ENCODE measurements at regions not wholly inside any gene's neighbourhood (a gene's known extent, or its start where the extent isn't known, plus 50 kb on each side); places are given as distances from the start of the nearest gene placed in this dataset.

DNA sequence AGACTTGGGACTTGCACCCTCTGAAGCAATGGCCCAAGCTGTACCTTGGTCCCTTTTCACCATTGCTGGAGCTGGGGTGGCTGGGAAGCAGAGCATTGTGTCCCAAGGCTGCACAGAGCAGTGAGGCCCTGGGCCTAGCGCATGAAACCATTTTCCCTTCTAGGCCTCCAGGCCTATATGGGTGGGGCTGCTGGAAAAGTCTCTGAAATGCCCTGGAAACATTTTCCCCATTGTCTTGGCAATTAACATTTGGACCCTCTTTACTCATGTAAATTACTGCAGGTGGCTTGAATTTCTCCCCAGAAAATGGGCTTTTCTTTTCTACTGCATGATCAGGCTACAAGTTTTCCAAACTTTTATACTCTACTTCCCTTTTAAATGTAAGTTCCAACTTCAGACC, 510.5 kb downstream of the SLITRK6 start:
- DNase-seq (ENCODE audit: low read depth) = no peak

DNA sequence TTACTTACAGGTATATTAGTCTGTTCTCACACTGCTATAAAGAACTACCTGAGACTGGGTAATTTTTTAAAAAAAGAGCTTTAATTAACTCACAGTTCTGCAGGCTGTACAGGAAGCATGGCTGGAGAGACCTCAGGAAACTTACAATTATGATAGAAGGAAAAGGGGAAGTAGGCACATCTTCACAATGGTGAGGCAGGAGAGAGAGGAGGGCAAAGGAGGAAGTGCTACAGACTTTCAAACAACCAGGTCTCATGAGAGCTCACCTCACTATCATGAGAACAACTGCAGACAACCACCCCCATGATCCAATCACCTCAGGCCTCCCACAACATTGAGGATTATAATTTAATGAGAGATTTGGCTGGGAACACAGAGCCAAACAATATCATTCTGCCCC, 511.7 kb downstream of the SLITRK6 start:
- DNase-seq (ENCODE audit: low read depth) = peak; percentile 11

DNA sequence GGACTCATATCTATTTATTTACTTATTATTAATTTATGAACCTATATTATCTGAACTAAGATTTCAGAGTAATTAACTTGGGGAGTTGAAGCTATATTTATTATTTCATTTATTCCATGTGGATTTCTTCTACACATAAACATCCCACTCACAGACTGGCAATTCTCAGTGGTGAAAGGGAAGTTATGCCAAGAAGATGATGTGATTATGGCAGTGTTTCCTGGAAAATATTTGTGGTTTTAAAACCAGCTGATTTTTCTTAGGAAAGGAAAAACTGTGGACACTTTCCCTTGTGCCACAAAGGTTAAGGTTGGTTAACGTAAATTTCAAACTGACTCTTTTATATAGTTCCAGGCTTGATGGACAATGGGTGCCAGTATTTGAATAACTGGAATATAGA, 513.1 kb downstream of the SLITRK6 start:
- DNase-seq (ENCODE audit: low read depth) = no peak

DNA sequence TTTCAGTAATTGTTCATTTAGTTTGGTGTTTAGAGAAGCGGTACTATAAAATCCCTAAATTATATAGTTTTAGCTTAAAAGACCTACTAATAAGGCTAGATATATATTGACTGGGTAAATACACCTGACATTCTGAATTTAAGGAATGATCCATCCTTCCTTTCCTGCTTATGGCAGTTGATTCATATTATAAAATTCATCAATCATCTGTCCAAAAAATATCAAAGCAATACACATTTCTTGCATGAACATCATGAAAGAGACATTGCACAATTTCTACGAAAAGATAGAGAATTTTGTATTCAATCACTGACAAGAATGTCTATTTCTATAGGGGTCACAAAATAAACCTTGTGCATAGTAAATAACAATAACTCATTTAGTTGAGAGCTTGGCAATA, 514.9 kb downstream of the SLITRK6 start:
- DNase-seq (ENCODE audit: low read depth) = no peak

DNA sequence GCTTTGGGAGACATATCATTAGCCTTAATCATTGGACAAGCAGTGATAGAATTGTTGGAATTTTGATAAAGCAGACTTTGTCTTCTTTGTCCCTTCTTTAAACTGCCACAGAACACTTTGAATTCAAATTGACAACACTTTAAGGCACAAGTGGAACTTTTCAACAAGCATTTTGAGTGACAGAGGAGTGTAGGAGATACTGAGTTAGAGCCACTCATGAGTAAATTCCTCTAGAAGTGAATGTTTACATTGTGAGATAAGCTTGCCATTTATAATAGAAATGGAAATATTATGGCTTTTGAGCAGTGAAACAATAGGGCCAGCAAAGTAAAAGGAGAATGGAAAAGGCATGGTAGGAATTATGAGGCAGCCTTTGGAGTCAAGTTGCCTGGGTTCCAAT, 515.8 kb downstream of the SLITRK6 start:
- no peak for DNase-seq (ENCODE audit: low read depth)

DNA sequence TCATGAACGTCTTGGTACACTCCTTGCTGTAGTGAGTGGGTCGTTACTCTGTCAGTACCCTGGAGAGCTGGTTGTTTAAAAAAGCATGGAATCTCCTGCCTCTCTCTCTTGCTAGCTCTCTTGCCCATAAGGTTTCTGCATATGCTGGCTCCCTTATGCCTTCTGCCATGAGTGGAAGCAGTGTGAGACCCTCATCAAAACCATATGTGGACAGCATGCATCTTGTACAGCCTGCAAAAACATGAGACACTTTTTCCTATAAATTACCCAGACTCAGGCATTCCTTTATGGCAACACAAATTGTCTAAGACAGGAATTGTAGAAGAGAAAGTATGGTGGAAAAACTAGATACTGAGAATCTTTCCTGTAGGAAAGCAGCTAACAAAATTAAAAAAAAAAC, 516.3 kb downstream of the SLITRK6 start:
- DNase-seq (ENCODE audit: low read depth) = no peak

DNA sequence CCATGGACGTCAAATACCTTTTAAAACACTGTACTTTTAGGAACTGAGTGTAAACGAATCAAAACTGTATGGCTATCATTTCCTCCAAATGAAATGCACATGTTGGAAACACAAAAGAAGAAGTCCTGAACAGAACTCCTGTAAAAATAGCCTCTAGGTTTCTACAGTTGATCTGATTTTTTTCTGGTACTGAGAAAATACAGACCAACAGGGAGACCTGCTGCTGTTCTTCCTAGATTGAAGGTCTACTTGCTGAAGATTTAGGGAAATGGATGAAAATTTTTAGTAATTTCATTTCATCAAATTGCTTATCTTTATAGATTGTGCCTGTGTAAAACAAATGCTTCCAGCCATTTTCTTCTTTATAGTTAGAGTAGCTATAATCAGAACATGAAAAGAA, 520.4 kb downstream of the SLITRK6 start:
- no peak for DNase-seq (ENCODE audit: low read depth)

DNA sequence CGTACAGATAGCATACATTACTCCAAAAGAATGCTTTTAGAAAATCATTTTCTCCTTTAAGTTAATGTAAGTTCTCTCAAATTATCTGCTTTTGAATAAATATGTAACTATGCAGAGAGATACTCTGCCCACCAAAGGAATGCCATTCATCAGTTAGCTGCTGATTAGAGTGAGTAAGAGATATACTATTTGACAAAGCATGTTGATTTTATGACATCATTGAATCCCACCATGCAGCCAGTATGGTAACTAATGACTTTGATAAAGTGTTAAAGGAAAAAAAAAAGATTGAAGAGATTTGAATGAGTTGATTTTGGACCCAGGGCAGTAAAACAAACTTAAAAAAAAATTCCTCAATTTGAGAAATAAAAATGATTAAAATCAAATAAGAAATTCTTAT, 521.5 kb downstream of the SLITRK6 start:
- DNase-seq (ENCODE audit: low read depth) = no peak

DNA sequence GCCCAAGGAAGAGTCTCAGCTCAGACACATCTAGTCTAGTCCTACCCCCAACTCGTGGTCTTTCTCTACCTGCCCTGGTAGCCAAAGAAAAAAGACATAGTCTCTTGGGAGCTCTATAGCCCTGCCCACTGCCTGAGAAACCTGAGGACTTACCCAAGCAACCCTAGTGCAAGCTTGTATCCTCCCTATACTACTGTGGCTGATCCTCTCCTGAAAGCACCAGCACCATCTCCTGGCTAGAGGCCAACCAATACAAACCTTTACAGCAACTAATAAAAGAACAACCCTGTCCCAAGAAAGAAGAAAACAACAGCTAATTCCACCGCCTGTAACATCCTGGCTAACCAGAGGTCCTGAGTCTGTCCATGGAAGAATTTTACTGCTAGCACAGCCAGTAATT, 532.4 kb downstream of the SLITRK6 start:
- DNase-seq (ENCODE audit: low read depth) = no peak

DNA sequence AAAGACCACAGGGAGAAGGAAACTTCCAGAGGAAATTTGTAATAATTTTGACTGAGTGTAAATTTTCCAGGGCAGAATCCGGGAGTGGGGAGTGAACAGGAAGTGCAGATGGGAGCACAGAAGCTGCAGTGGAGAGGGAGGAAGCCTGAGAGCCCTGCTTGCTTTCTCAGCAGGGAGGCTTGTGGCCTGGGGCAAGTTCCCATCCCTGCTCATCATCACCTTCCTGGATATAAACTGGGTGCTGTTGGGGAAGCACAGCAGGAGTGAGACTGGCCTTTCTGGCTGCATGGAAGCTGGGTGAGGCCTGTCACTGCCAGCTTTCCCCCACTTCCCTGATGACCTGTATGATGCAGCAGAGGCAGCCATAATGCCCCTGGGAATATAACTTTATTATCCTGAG, 532.9 kb downstream of the SLITRK6 start:
- DNase-seq (ENCODE audit: low read depth) = no peak

DNA sequence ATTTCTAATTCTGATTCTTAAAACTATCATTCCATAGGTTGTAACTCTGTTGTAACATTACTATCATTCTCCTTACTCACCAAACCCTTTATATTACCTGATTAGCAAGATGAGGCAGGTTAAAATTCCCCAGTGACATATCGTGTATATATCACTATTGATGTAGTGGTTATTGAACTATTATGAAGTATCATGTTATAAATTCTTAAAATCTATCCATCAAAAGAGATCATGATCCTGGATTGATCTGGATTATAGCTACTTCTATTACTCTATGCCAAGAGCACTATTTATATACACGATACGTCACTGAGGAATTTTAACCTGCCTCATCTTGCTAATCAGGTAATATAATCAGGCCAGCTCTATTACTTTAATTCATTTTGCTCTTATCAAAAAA, 533.9 kb downstream of the SLITRK6 start:
- no peak for DNase-seq (ENCODE audit: low read depth)

DNA sequence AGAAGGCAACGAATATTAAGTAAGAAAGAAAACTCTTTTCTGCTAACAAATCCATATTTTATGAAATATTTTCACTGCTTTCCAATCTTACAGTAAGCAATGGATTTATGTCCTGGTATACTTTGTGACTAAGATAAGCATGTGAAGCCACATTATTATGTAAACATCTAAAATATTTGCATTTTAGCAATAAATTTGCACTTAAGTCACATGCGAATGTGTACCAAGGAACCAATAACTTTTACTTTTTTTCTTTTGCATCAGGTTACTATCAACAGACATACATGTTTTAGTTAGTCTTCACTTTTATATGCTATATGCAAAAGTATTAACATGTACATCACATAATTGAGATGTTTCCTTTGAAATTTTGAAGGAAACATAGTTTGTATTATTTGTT, 536.7 kb downstream of the SLITRK6 start:
- no peak for DNase-seq (ENCODE audit: low read depth)

DNA sequence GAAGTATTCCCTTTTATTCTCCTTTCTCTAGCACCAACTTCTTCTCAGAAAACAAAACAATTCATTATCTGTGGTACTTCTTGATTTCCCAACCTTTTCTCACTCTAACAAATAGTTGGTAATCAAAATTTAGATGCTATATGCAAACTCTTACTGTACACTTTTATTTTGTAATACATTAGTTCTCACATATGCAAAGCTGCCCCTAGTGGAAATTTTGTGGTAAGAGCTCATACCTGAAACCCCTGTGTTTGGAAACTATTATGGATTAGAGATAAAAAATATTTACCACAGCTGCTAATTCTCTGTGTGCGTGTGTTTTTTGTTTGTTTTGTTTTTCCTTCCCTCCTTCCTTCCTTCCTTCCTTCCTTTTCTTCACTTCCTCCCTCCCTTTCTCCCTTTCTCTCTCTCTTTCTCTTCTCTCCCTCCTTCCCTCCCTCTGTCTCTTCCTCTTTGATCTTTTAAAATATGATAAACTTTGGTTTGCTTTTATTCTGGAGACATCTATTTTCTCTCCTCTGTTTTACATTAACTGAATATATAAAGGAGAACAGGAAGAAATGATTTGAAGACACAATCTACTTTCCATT, 537.4 kb downstream of the SLITRK6 start:
- no peak for DNase-seq (ENCODE audit: low read depth)

DNA sequence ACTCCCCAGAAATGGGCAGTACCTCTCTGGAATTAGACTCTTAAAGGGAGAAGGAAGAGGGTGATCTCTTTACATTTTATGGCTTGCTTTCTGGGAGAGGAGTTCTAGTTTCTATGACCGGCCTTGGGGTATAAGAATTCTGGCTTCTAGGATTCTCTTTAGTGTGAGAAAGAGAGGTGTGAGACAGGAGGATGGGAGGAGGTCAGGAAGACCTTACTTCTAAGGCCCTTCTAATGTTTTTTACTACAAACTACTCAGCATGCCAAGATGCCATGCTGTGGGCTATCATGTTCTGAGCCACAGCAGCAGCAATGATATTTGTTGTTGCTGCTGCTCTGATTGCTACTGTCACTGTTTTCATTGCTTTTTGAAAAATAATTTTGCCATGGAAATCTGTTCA, 538.3 kb downstream of the SLITRK6 start:
- no peak for DNase-seq (ENCODE audit: low read depth)

DNA sequence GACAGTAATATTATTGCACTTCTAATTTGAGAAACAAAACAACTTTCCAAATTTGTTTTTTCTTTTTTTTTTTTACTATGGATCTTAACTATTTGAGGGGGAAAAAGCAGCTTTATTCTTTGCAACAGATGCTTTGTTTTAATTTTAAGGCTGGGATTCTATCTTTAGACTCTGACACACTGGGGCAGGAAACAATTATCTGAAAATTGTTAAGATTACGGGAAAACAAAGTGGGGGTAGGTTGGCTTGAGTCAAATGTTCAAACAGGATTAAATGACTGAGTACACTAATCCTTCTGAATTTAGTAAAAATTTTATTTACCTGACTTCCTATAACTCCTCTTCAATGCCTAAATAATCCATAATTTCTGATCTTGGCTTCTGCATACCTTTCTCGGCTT, 543.2 kb downstream of the SLITRK6 start:
- no peak for DNase-seq (ENCODE audit: low read depth)

DNA sequence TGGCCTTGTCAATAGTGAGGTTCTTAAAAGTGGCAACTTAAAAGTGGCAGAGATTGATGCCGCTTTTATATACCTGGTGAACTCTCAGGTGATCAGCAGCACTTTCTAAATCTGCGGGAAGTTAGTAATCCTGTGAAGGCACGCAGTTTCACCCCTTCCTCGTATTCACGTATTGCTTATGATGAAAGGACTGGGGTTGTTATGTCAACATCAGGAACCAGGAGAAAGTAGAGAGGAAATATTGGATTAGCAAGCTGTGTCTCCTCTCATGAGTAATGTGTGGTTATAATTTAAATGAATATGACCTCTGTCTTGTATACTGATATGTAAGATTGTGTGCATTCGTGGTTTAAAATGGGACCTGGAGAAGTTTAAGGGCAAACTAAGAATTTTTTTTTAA, 544.6 kb downstream of the SLITRK6 start:
- no peak for DNase-seq (ENCODE audit: low read depth)

DNA sequence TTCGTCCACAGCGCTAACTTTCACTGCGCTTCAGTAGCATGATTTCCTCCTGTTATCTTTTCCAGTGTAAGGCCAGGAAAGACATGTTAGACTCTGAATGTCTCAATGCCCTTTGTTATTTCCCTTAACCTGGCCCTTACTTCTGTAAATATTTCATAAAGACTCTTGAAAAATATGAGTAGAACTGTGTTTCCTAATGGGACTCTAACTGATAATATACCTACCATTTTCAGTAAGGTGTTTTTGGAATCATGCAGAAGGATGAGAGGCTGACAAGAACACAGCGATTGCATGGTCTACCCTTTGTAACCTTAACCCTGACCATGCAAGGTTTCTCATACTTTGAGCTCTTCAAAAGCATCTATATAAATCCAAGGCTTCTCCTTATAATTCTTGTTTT, 550.1 kb downstream of the SLITRK6 start:
- DNase-seq (ENCODE audit: low read depth) = no peak

DNA sequence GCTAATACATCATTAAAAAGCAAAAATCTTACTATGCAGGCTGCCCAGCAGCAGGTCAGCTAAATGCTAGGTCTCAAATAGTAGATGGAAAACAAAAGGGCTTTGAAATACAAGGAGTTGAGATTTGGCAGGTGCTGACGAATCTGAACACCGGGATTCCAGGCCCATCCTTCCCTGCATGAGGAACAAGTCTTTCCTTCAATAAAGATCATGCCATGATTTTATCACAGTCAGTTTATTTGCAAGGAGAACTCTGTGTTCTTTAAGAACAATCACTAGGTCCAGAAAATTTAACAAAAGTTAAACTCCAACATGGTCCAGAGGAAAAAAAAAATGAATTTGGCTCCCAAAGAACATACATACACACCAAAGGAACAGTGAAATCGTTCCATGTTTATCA, 551.4 kb downstream of the SLITRK6 start:
- no peak for DNase-seq (ENCODE audit: low read depth)

DNA sequence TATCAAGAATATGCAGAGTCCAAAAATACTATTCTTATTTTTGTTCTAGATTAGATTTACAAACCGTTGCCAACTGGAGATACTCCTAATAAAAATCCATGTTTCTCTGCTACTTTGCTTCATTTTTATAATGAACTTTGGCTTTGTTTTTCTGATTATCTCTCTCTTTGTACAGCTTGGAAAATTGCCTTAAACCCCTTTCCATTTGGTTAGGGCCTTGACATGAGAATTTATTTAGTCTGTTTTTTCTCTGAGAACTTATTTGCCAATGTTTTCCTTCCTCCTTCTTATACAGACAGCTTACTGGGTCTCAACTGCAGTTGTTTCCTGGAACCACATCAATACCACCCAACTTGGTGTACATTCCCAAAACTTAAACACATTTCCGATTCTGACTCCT, 555.4 kb downstream of the SLITRK6 start:
- DNase-seq (ENCODE audit: low read depth) = no peak

DNA sequence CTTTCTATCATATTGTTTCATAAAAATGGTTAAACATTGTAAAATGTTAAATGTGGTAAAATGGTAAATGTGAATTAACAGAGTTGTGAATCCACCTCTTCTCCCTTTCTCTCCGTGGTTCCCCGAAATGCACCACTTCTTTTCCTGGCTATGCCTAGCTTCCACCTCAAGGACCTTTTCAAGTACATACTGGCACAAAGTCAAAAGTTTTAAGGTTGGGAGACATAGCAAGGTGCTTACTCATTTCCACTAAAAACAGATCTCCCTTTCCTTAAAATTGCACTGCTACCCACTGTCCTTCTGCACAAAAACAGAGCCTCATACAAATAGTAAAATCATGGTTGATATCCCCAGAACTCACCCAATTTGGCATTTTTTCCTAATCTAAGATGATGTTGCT, 558.2 kb downstream of the SLITRK6 start:
- DNase-seq (ENCODE audit: low read depth) = no peak

DNA sequence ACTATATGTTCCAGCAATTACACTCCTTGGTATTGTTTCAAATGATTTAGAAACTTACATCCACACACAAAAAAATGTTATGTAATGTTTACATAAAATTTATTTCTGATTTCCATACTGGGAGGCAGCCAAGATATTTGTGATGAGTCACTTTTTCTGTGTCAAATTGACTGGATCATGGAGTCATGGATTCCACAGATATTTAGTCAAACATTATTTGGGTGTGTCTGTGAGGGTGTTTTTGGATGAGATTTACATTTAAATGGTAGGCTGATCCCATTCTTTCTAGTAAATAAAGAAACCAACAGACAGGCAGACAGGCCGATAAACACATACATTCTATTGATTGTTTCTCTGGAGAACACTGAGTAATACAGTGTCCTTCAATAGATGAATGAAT, 562.8 kb downstream of the SLITRK6 start:
- no peak for DNase-seq (ENCODE audit: low read depth)

DNA sequence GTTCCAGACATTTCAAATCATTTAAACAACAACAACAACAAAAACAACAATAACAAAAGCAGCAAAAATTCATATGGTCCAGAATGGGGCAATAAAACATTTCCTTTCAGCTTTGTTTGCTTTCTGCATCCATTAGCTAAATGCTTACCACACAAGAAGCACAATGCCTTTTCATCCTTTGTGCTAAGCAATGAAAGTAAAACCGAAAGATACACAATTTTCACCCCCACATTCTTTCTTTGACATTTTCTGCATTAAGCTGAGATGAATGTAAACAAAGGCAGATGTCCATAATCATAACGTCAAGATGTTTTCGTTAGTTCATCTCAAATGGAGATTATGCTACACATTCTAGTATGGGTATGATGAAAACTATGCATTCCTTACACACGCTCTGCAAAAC, 568.5 kb downstream of the SLITRK6 start:
- no peak for DNase-seq (ENCODE audit: low read depth)

DNA sequence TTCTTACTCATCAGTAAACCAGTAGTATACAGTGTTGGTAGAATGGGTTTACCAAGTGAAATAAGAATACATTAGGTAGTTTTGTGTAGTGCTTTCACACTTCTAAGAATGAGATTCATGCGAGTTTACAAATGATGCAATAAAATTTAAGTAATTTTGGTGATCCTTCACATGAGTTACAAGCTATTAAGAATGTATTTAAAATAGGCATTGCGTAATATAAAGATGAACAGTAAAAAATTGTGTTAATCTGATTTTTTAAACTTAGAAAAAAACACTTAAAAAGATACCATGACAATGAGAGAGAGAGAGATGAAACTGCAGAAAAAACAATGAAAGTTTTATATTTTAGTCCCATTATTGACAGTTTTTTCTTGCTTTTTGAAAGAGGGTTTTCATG, 570.5 kb downstream of the SLITRK6 start:
- no peak for DNase-seq (ENCODE audit: low read depth)

DNA sequence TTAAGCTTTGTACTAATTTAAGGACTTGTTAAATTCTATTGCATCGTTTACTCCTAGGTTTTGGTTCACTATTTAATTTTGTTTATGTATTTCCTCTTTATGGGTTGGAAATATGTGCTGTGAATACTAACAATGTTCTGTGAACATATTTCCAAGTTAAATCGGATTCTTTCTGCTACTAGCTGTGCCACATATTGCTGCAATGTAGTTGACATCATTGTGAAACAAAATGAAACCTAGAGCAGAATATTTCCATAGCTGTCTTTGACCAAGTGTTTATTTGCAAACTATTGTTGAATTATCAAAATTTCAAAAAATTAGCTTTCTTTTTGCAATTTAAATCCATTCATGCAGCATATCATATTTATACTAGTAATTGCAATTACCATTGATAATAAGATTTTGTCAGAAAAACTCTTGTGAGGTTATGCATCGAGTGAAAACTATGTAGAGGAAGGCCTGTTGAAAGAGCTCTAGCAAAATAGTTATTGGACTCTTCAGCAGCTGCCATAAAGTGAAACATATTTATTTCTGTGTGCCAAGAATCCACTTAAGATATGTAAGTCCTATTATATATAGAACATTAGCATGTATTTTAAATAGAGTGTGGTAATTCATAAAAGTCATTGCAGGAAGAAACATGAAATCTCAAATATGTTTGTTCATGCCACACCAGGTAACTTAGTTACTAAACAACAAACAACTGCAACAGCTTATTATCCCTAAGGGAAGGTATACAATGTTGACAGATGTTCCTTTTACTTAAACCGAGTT, 575.1 kb downstream of the SLITRK6 start:
- no peak for DNase-seq (ENCODE audit: low read depth)

Measured in CMK (cell line).